ENCODE measurements at regions not wholly inside any gene's neighbourhood (a gene's known extent, or its start where the extent isn't known, plus 50 kb on each side); places are given as distances from the start of the nearest gene placed in this dataset.

GRCh38 chr3:147937891-147938290, 528.7 kb downstream of the ZIC1 start:
- no peak for DNase-seq (ENCODE audit: low spot score)

DNA sequence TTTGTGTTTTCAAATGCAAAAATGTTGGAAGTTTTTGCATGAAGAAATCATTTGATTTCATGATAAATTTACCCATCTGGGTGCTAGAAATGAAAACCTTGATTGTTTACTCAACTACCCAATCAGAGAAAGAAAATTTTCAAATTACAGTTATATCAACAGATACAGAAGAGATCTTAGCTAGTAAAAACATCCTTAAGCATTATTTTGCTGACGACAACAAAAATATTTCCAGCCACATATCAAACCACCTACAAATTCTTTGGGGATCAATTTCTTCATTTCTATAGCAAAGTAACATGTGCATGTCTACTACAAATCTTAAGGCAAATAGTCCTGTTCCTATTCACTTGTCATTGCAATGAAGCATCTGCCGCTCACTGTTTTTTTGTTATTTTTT, 530.3 kb downstream of the ZIC1 start:
- no peak for DNase-seq (ENCODE audit: low spot score)

DNA sequence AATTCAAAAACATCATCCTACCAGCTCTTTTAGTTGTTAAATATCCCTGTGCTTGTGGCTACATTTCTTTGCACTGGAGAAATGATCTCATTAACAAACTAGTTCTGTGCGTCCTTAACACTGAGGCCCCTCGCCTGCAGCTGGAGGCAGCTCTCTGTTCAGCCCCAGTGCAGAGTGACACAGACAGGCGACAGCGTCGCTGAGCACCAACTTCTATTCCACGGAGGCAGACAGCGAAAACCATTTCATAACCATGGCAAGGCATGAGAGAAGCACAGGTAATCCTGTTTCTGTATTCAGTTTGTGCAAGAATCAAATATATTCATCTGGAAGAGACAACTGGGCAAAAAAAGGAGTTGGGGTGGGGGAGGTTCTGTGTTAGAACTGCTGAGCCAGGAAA, 530.7 kb downstream of the ZIC1 start:
- DNase-seq (ENCODE audit: low spot score) = no peak

GRCh38 chr3:147940405-147941193, 531.4 kb downstream of the ZIC1 start:
- DNase-seq (ENCODE audit: low spot score) = no peak

DNA sequence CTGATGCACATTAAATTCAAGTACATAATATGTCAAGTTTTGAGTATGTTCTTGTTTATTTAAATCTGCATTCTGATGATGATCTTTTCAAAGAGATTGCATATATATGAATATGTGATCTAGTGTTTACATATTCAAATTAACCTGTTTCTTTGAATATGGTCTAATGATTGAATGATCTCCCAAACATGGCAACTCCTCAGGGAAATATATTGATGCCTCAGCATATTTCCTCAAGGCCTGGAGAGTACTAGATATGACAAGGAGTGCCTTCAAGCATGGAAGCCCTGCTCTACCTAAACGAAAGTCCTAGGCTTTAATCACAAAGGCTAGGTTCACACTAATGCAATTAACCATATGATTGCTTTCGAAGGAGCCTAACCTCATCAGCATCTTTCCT, 532.8 kb downstream of the ZIC1 start:
- no peak for DNase-seq (ENCODE audit: low spot score)

DNA sequence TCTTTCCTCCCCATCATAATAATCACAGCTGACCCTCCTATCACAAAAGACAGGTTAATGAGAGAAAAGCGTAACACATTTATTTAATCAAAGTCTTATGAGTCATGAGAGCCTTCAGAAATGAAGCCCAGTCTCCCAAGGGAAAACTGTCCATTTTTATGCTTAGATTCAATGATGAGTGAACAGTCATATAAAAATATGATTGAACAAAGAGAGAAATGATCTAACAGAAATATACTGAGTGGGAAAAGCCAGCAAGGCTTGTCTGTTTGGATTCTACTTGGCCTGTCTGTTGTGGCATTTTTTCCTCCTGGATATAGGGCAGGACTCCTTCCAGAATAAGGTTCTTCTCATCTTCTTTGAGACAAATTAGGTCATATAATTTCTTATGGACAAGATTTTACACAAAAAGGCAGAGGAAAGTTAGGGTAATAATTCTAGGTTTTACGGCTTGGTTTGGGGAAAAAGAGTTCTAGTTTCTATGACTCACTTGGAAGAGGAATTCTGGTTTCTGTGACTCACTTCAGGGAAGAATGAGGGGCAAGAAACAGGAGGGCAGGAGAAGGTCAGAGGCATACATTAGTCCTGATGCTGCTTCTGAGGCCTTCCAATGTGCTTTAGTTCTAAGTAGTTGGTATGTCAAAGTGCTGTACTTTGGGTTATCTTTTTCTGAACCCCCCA, 534.2 kb downstream of the ZIC1 start:
- DNase-seq (ENCODE audit: low spot score) = peak; percentile 55

DNA sequence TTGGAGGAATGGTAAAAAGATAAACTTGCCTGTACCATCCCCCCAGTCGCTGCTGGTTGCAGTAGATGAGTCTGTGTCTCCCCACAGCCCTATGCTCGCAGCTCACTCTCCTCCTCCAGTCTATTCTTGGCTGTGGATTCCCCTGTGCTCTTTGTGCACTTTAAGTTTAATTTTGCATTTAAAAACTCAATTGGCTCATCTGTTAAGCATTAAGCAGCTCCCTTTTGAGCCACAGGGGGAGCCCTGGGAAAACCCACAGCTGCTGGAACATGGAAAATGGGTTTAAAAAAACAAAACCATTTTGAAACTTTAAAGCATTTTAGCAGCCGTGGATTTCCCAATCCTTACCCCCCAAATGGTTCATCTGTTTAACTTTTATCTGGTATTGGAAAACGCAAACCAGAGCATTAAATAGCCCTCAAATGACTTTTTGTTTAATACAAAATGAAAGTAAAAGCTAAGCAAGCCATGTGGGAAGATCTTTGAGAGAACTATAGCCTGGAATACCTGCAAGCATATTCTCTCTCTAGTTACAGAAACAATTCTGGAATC, 536.9 kb downstream of the ZIC1 start:
- peak; percentile 64 for DNase-seq (ENCODE audit: low spot score)

DNA sequence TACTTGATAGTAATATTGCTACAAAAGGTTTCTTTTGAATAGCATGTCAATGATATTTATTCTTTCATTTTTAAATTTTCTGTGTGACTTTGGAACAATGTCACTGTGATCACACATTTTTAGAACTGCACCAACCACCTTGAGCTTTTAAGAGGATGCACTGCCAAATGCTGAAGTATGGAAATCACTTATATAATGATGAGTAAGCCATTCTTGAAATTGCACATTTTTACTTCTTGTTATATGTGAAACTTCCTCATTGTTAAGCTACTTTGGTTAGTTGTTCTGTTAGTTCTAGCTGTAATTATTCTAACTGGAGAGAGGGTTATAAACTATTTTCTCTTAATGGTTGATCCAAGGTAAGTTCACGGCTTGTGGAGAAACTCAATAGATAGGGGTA, 547.5 kb downstream of the ZIC1 start:
- no peak for DNase-seq (ENCODE audit: low spot score)

GRCh38 chr3:147958754-147959153, 549.6 kb downstream of the ZIC1 start:
- DNase-seq (ENCODE audit: low spot score) = no peak

DNA sequence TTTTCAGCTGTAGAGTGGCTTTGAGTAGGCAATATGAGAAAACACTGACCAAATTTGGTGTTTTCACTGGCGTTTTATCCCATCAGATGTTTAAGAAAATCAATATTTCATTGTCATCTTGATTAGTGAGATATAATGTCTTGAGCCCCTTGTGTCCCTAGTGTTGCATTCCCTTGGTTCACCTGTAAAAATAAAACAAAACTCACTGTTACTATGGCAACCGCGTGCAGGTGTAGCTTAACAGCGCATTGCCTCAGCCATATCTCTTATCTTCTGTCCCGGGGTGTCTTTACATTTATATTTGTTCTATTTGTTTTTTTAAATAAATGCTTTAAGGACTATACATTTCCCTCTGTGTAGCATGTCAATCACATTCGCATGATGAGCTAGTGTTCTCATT, 551.6 kb downstream of the ZIC1 start:
- DNase-seq (ENCODE audit: low spot score) = no peak

GRCh38 chr3:147962408-147963164, 553.4 kb downstream of the ZIC1 start:
- DNase-seq (ENCODE audit: low spot score) = no peak

DNA sequence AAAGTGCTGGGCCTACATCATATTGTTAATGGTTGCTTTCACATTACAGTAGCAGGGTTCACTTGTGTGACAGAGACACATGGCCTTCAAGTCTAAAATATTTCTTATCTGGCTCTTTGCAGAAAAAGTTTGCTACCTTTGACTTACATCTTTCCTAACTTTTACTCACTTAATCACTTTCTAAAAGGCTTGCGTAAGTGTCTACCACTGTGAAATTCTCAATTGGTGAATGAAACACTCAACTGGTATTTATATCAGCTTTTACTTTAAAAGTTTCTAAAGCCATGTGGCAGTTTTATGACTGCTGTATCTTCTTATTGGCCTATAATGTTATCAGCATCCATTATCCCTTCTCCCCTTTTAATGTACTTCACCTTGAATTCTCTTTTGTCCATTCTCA, 554.5 kb downstream of the ZIC1 start:
- no peak for DNase-seq (ENCODE audit: low spot score)

- no peak for DNase-seq (ENCODE audit: low spot score)
These were observed 566.0 kb downstream of the ZIC1 start for GRCh38 chr3:147975165-147975564.

- DNase-seq (ENCODE audit: low spot score) = no peak
These were observed 567.8 kb downstream of the ZIC1 start for GRCh38 chr3:147977001-147977400.

DNA sequence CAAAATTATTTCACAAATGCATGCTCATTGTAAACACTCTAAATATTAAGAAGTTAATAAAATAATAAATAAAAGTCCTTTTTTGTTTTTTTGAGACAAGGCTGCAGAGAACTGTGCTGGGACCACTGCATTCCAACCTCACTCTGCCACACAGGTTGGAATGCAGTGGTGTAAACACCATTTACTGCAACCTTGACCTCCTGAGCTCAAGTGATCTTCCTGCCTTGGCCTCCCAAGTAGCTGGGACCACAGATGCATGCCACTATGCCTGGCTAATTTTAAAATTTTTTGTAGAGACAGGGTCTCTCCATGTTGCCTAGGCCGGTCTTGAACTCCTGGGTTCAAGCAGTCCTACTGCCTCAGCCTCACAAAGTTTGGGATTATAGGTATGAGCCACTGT, 578.4 kb downstream of the ZIC1 start:
- no peak for DNase-seq (ENCODE audit: low spot score)

DNA sequence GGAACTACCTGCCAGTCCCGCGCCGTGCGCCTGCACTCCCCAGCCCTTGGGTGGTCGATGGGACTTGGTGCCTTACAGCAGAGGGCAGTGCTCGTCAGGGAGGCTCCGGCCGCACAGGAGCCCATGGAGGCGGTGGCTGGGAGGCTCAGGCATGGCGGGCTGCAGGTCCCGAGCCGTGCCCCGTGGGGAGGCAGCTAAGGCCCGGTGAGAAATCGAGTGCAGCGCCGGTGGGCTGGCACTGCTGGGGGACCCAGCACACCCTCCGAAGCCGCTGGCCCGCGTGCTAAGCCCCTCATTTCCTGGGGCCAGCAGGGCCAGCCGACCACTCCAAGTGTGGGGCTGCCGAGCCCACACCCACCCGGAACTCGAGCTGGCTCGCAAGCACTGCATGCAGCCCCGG, 580.2 kb downstream of the ZIC1 start:
- DNase-seq (ENCODE audit: low spot score) = no peak

GRCh38 chr3:148002705-148003205, 593.6 kb downstream of the ZIC1 start:
- no peak for DNase-seq (ENCODE audit: low spot score)

DNA sequence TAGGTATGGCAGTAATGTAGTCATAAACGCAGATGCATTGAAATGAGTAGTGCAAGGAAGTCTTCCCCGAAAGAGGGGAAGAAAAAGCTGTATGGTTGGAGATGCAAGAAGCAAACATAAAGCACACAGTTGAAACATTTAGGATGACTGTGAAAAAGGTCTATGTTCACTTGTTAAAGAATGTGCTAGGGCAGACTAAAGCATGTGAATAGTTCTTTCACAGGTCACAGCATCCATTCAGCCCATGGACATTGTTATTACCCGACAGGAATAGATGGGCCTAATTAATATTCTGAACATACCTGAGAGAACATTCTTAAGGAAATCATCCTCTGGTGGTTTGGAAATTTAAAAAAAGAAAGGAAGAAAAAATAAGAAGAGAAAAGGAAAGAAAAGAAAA, 595.2 kb downstream of the ZIC1 start:
- no peak for DNase-seq (ENCODE audit: low spot score)

DNA sequence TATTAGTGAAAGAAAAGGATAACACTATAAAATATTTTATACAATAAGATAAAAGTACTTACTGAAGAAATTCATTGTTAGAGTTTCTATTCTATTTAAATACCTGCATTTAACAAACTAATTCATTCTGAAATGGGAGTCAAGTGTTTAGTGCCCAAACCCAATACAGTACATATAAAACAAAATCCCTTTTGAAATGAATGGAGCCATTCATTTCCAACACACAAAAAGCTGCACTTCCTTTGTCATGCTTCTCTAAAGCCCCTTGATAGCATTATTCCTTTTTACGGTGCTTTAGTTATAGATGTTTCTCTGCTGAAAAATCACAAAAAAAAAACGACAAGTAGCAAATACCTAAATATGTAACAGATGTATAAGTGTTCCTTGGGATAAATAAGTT, 596.3 kb downstream of the ZIC1 start:
- DNase-seq (ENCODE audit: low spot score) = no peak

- no peak for DNase-seq (ENCODE audit: low spot score)
These were observed 597.3 kb downstream of the ZIC1 start for GRCh38 chr3:148006508-148006907.

DNA sequence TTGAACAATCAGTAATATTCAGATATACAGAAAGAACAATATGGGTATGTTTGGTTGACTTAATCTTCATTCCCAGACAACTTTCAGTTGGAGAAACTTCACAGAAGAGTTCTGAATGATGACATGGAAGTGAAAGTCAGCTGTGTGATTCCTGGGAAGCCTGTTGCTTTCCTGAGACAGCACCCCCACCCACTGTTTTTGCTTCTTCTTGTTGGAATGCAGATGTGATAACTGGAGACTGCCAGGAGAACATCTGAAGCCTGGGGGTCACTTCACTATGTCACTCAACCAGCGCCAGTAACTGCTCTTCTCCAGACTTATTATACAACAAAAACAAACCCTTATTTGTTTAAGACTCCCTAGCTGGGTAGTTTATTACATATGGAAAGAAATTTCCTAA, 599.4 kb downstream of the ZIC1 start:
- no peak for DNase-seq (ENCODE audit: low spot score)

DNA sequence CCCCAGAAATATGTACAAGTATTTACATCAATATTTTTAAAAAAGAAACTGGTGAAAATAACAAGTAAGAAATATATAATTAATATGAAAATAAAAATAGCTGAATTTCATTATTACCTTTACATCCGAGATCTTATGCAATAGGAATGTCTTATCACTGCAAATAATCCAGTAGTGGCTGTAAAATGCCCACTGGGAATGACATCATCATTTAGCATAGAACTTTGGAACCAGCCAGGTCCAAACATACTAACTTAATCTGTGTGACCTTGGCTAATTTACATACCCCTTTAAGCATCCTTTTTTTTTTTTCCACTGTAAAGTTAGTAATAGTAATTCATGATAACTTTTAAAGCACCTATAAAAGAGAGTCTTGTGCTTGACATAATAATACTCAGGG, 611.7 kb downstream of the ZIC1 start:
- DNase-seq (ENCODE audit: low spot score) = no peak

DNA sequence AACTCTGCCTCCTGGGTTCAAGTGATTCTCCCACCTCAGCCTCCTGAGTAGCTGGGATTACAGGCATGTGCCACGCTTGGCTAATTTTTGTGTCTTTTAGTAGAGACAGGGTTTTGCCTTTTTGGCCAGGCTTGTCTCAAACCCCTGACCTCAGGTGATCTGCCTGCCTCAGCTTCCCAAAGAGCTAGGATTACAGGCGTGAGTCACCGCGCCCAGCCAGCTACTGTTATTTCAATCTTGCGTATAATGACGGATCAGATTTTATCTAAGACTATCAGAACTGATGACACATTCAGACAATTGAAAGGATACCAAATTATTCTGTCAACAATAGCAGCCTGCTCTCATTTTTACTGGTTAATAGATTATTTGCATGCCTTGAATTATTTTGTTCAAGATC, 612.2 kb downstream of the ZIC1 start:
- no peak for DNase-seq (ENCODE audit: low spot score)
